SK-N-SH (cell line): ENCODE measurements at regions not wholly inside any gene's neighbourhood (a gene's known extent, or its start where the extent isn't known, plus 50 kb on each side); places are given as distances from the start of the nearest gene placed in this dataset.

Experiments used
- CTCF ChIA-PET: fragments of 300-600, 350-600 bp; formaldehyde crosslinking; extraction: SDS; loops from one replicate; lab custom pipeline; 2021; lab: Yijun Ruan, JAX
- POLR2A ChIA-PET: fragments of 350-600 bp; sonication (Branson Sonifier 250); formaldehyde crosslinking; extraction: SDS; loops from one replicate; lab custom pipeline; 2020; ENCODE audit warnings: antibody characterized with exemption, inconsistent platforms; lab: Yijun Ruan, JAX
- DNase-seq: peaks from one replicate; pipeline ENCODE4 v3.0.0; 2012
- H2AFZ ChIP-seq: fragments of 200-600 bp; sonication (generic); 2 replicates; pipeline ENCODE4 v1.8.1; 2016; ENCODE audit warnings: antibody characterized with exemption, mild to moderate bottlenecking, low read depth
- H3F3A ChIP-seq: fragments of 200-600 bp; sonication (generic); replicated peaks from 2 replicates; pipeline ENCODE3; 2016; ENCODE audit warnings: antibody characterized with exemption, mild to moderate bottlenecking; ENCODE audit not compliant: insufficient read depth
- H3K27ac ChIP-seq, 2 experiments: fragments of 200-500 bp in 1 of 2; fragments of 200-600 bp in 1 of 2; sonication (Bioruptor generic) in 1 of 2; sonication (generic), shearing (Covaris generic) in 1 of 2; 2 replicates each; pipeline versions ENCODE4 v1.5.1 to v1.6.1; 2014 to 2016; ENCODE audit warnings: low read depth in 2 of 2, inconsistent platforms in 1 of 2, low read length in 1 of 2, mild to moderate bottlenecking in 1 of 2, mixed read lengths in 1 of 2
- H3K27me3 ChIP-seq: fragments of 200-600 bp; sonication (generic), shearing (Covaris generic); 2 replicates; pipeline ENCODE4 v1.6.1; 2016; ENCODE audit warnings: mixed run types; ENCODE audit not compliant: insufficient read depth
- H3K36me3 ChIP-seq, 2 experiments: fragments of 200-500 bp in 1 of 2; fragments of 200-600 bp in 1 of 2; sonication (Bioruptor generic) in 1 of 2; sonication (generic) in 1 of 2; replicated peaks in 1 of 2; 2 replicates each; pipeline versions ENCODE3 to v1.5.1; 2014 to 2016; ENCODE audit warnings: low read length in 1 of 2, mild to moderate bottlenecking in 1 of 2; ENCODE audit not compliant: insufficient read depth in 2 of 2, control insufficient read depth in 1 of 2
- H3K4me1 ChIP-seq, 2 experiments: fragments of 200-500 bp in 1 of 2; fragments of 200-600 bp in 1 of 2; sonication (Bioruptor generic) in 1 of 2; sonication (generic), shearing (Covaris generic) in 1 of 2; 2 replicates each; pipeline versions ENCODE4 v1.5.1 to v1.6.1; 2014 to 2016; ENCODE audit warnings: low read depth in 1 of 2, low read length in 1 of 2, mixed run types in 1 of 2; ENCODE audit not compliant: insufficient read depth in 2 of 2, control insufficient read depth in 1 of 2
- H3K4me2 ChIP-seq: fragments of 200-600 bp; sonication (generic), shearing (Covaris generic); 2 replicates; pipeline ENCODE4 v1.6.1; 2017; ENCODE audit warnings: mixed run types
- H3K4me3 ChIP-seq, 2 experiments: fragments of 200-500 bp in 1 of 2; fragments of 200-600 bp in 1 of 2; sonication (Bioruptor generic) in 1 of 2; sonication (generic), shearing (Covaris generic) in 1 of 2; 2 replicates each; pipeline versions ENCODE4 v1.5.1 to v1.8.1; 2014 to 2016; ENCODE audit warnings: low read depth in 2 of 2, inconsistent platforms in 1 of 2, low read length in 1 of 2, mild to moderate bottlenecking in 1 of 2, mixed read lengths in 1 of 2, moderate library complexity in 1 of 2
- H3K79me2 ChIP-seq: fragments of 200-600 bp; sonication (generic); 2 replicates; pipeline ENCODE4 v1.8.1; 2017; ENCODE audit warnings: mild to moderate bottlenecking; ENCODE audit not compliant: insufficient read depth
- H3K9ac ChIP-seq: fragments of 200-600 bp; sonication (generic); 2 replicates; pipeline ENCODE4 v1.6.1; 2017; ENCODE audit warnings: mixed run types
- H3K9me2 ChIP-seq: fragments of 200-600 bp; sonication (generic); 2 replicates; pipeline ENCODE4 v1.6.1; 2017; ENCODE audit warnings: mixed run types
- H3K9me3 ChIP-seq: fragments of 200-600 bp; sonication (generic); 2 replicates; pipeline ENCODE4 v1.6.1; 2017; ENCODE audit warnings: mixed run types, mild to moderate bottlenecking, moderate library complexity
- H4K20me1 ChIP-seq: fragments of 200-600 bp; sonication (generic); 2 replicates; pipeline ENCODE4 v1.6.1; 2017; ENCODE audit warnings: mild to moderate bottlenecking, mixed run types; ENCODE audit not compliant: insufficient read depth
- ELF1 ChIP-seq: IDR thresholded peaks from 2 replicates; pipeline ENCODE4 v1.4.0; 2012
- FOSL2 ChIP-seq: IDR thresholded peaks from 2 replicates; pipeline ENCODE4 v1.4.0; 2012; ENCODE audit warnings: low read depth, mild to moderate bottlenecking, moderate library complexity, borderline replicate concordance
- FOXJ3 ChIP-seq: sonication (generic); formaldehyde crosslinking; IDR thresholded peaks from 2 replicates; pipeline ENCODE4 v1.5.1; 2020; ENCODE audit warnings: mild to moderate bottlenecking, missing genetic modification reagents
- FOXM1 ChIP-seq: IDR thresholded peaks from 2 replicates; pipeline ENCODE4 v1.4.0; 2012; ENCODE audit warnings: low read depth, mild to moderate bottlenecking
- JUND ChIP-seq: IDR thresholded peaks from 2 replicates; pipeline ENCODE4 v1.4.0; 2012
- MAX ChIP-seq: IDR thresholded peaks from 2 replicates; pipeline ENCODE4 v1.4.0; 2012; ENCODE audit warnings: low read depth
- MXI1 ChIP-seq: IDR thresholded peaks from 2 replicates; pipeline ENCODE4 v1.6.1; 2012; ENCODE audit warnings: mild to moderate bottlenecking, low read depth, low read length, improper control_type of control experiment
- NFIC ChIP-seq: IDR thresholded peaks from 2 replicates; pipeline ENCODE4 v1.4.0; 2012; ENCODE audit warnings: borderline replicate concordance
- NRF1 ChIP-seq: IDR thresholded peaks from 2 replicates; pipeline ENCODE4 v1.6.1; 2012; ENCODE audit warnings: low read depth, mild to moderate bottlenecking, low read length
- PBX3 ChIP-seq: IDR thresholded peaks from 2 replicates; pipeline ENCODE4; 2012
- RAD21 ChIP-seq: IDR thresholded peaks from 2 replicates; pipeline ENCODE4 v1.6.1; 2012; ENCODE audit warnings: mild to moderate bottlenecking, low read length
- RCOR1 ChIP-seq: fragments of 150-350 bp; IDR thresholded peaks from 2 replicates; pipeline ENCODE4 v1.6.1; 2017; ENCODE audit warnings: antibody characterized with exemption, low read length
- RFX5 ChIP-seq: IDR thresholded peaks from 2 replicates; pipeline ENCODE4 v1.6.1; 2012; ENCODE audit warnings: mild to moderate bottlenecking, improper control_type of control experiment, low read length
- SIN3A ChIP-seq: IDR thresholded peaks from 2 replicates; pipeline ENCODE4 v1.6.1; 2012; ENCODE audit warnings: low read depth, mild to moderate bottlenecking, low read length, moderate library complexity, borderline replicate concordance
- TAF1 ChIP-seq: IDR thresholded peaks from 2 replicates; pipeline ENCODE4 v1.6.1; 2012; ENCODE audit warnings: low read depth, mild to moderate bottlenecking, low read length, moderate library complexity, borderline replicate concordance
- TEAD4 ChIP-seq: IDR thresholded peaks from 2 replicates; pipeline ENCODE4 v1.4.0; 2012; ENCODE audit warnings: mild to moderate bottlenecking, borderline replicate concordance; ENCODE audit not compliant: insufficient read depth
- USF1 ChIP-seq: IDR thresholded peaks from 2 replicates; pipeline ENCODE4 v1.4.0; 2012; ENCODE audit warnings: low read depth, borderline replicate concordance
- YY1 ChIP-seq: IDR thresholded peaks from 2 replicates; pipeline ENCODE4 v1.4.0; 2012; ENCODE audit warnings: low read depth, mild to moderate bottlenecking
- ZBTB33 ChIP-seq: IDR thresholded peaks from 2 replicates; pipeline ENCODE4 v1.4.0; 2012; ENCODE audit warnings: low read depth, borderline replicate concordance
- WGBS: methylation state at CpG from one replicate; pipeline ENCODE4 v1.1.6; 2017; ENCODE audit warnings: low lambda C conversion rate; 5-methylcytosine and 5-hydroxymethylcytosine counted together
- TF ChIP-seq, protein P1 (sequence below): fragments of 150-350 bp; IDR thresholded peaks from 2 replicates; pipeline ENCODE4 v1.6.1; 2017; ENCODE audit warnings: antibody characterized with exemption, low read length, low read depth, borderline replicate concordance
- TF ChIP-seq, protein P2 (sequence below): fragments of 150-350 bp; IDR thresholded peaks from 2 replicates; pipeline ENCODE4 v1.6.1; 2016; ENCODE audit warnings: mild to moderate bottlenecking, low read depth, low read length

DNA sequence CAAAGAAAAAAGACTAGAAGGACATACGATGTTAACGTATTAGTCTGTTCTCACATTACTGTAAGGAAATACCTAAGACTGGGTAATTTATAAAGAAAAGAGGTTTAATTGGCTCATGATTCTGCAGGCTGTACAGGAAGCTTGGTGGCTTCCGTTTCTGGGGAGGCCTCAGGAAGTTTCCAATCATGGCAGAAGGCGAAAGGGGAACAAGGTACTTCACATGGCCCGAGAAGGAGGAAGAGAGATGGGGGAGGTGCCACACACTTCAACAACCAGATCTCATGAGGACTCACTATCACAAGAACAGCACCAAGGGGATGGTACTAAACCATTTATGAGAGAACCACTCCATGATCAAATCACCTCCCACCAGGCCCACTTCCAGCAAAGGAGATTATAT is 110.1 kb downstream of the CARTPT start:
- H2AFZ ChIP-seq: 0 out of 2 replicates have a peak overlapping the region, but pooled peaks have one; percentile 43
- peaks cover 2 to 15% of the 10 kb centered on the region in 2 experiments for H3K4me1 ChIP-seq
- no peaks in the 10 kb centered on the region for H3K27me3 ChIP-seq
- ChIA-PET CTCF (no interaction called here), POLR2A (no interaction called here)
- no peak for TF ChIP-seq NFIC
- TF ChIP-seq SIN3A: no peak
- no peak for TF ChIP-seq TEAD4
- TF ChIP-seq, protein P1, sequence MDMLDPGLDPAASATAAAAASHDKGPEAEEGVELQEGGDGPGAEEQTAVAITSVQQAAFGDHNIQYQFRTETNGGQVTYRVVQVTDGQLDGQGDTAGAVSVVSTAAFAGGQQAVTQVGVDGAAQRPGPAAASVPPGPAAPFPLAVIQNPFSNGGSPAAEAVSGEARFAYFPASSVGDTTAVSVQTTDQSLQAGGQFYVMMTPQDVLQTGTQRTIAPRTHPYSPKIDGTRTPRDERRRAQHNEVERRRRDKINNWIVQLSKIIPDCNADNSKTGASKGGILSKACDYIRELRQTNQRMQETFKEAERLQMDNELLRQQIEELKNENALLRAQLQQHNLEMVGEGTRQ: no peak
- TF ChIP-seq FOXM1: no peak
- TF ChIP-seq TAF1: no peak
- TF ChIP-seq RCOR1: no peak
- TF ChIP-seq MAX: no peak
- TF ChIP-seq RFX5: no peak
- TF ChIP-seq ELF1: no peak
- no peak for TF ChIP-seq YY1
- TF ChIP-seq NRF1: no peak
- no peak for TF ChIP-seq FOSL2
- TF ChIP-seq MXI1: no peak
- H3K9ac ChIP-seq: no peak overlapping the region
- no peak overlapping the region for H3K4me3 ChIP-seq
- WGBS: 94% methylated on average over 5 of the region's 5 CpGs
- H3K4me2 ChIP-seq: no peak overlapping the region
- peak overlapping the region; percentile 75 to 90; a peak in 3 of 4 replicates for H3K27ac ChIP-seq
- DNase-seq: no peak
- no peaks in the 10 kb centered on the region for H3K9me2 ChIP-seq
- no peaks in the 10 kb centered on the region for H3K79me2 ChIP-seq
- H4K20me1 ChIP-seq: no peaks in the 10 kb centered on the region
- peaks cover 30% of the 10 kb centered on the region for H3F3A ChIP-seq
- H3K9me3 ChIP-seq: peaks cover 19% of the 10 kb centered on the region; the same call in 1 of the 2 replicates
- no peaks in the 10 kb centered on the region for H3K36me3 ChIP-seq

- Histone ChIP-seq H3K27ac (peak overlapping the region; percentile 75 to 90), H2AFZ (peak overlapping the region; percentile 67), H3K9me3 (peaks cover 9% of the 10 kb centered on the region; the same call in 1 of the 2 replicates), H4K20me1 (no peaks in the 10 kb centered on the region), H3K9me2 (no peaks in the 10 kb centered on the region), H3K9ac (peak overlapping the region; percentile 30; the same call in 1 of the 2 replicates), H3K4me1 (peaks cover 2 to 15% of the 10 kb centered on the region in 2 experiments), H3F3A (peaks cover 30% of the 10 kb centered on the region), H3K4me3 (no peak overlapping the region; a peak in 2 of 4 replicates), H3K79me2 (no peaks in the 10 kb centered on the region), H3K4me2 (peak overlapping the region; percentile 44), H3K36me3 (no peaks in the 10 kb centered on the region), H3K27me3 (no peaks in the 10 kb centered on the region)
- CTCF ChIA-PET: interaction anchor here (1.2 kb wide), 1 partner anchor 53 kb away, joined by 3 read pairs; no protein-coding TSS in a partner anchor
- POLR2A ChIA-PET: no interaction called here
- no peak for DNase-seq
- 69% methylated on average over 4 of the region's 4 CpGs for WGBS
- TF ChIP-seq FOXJ3 (CRISPR knock-in tag) (no peak), RAD21 (no peak), USF1 (no peak), PBX3 (peak; percentile 63), JUND (peak; percentile 23; the same call in 1 of the 2 replicates), ZBTB33 (no peak), RCOR1 (no peak)
- TF ChIP-seq, protein P2, sequence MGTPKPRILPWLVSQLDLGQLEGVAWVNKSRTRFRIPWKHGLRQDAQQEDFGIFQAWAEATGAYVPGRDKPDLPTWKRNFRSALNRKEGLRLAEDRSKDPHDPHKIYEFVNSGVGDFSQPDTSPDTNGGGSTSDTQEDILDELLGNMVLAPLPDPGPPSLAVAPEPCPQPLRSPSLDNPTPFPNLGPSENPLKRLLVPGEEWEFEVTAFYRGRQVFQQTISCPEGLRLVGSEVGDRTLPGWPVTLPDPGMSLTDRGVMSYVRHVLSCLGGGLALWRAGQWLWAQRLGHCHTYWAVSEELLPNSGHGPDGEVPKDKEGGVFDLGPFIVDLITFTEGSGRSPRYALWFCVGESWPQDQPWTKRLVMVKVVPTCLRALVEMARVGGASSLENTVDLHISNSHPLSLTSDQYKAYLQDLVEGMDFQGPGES: no peak
Observed at GRCh38 chr5:71830681-71831539, 111.8 kb downstream of the CARTPT start.
